Liver (tissue), 8 donors: ENCODE measurements at regions not wholly inside any gene's neighbourhood (a gene's known extent, or its start where the extent isn't known, plus 50 kb on each side); places are given as distances from the start of the nearest gene placed in this dataset.

ENCODE experiments used
- DNase-seq: peaks from one replicate; pipeline ENCODE4 v3.0.0-alpha.2; 2017; ENCODE audit warnings: low spot score
- H3K27ac ChIP-seq, 2 donors: one replicate each; pipeline ENCODE4 v1.7.0; 2013; ENCODE audit warnings: inconsistent platforms in 2 of 2, low read length in 2 of 2, control low read depth in 1 of 2, low read depth in 1 of 2, mild to moderate bottlenecking in 1 of 2
- H3K27me3 ChIP-seq, 4 donors: one replicate each; pipeline versions ENCODE4 v1.6.1 to v1.7.0; 2013; ENCODE audit warnings: low read length in 3 of 4, inconsistent platforms in 1 of 4, mild to moderate bottlenecking in 1 of 4, moderate library complexity in 1 of 4; ENCODE audit not compliant: control insufficient read depth in 4 of 4, insufficient read depth in 4 of 4
- H3K36me3 ChIP-seq, 4 donors: one replicate each; pipeline versions ENCODE4 v1.6.1 to v1.7.0; 2013; ENCODE audit warnings: low read length in 3 of 4, mild to moderate bottlenecking in 3 of 4, low read depth in 1 of 4, moderate library complexity in 1 of 4; ENCODE audit not compliant: control insufficient read depth in 4 of 4, insufficient read depth in 3 of 4
- H3K4me1 ChIP-seq, 4 donors: one replicate each; pipeline versions ENCODE4 v1.6.1 to v1.7.0; 2013; ENCODE audit warnings: low read length in 3 of 4, mild to moderate bottlenecking in 3 of 4, moderate library complexity in 1 of 4; ENCODE audit not compliant: control insufficient read depth in 4 of 4, insufficient read depth in 4 of 4
- H3K4me3 ChIP-seq, 3 donors: one replicate each; pipeline versions ENCODE4 v1.6.1 to v1.7.0; 2013; ENCODE audit warnings: low read length in 3 of 3, control low read depth in 1 of 3, low read depth in 1 of 3, mild to moderate bottlenecking in 1 of 3
- H3K9ac ChIP-seq, 2 donors: one replicate each; pipeline ENCODE4 v1.7.0; 2013; ENCODE audit warnings: low read length in 2 of 2, mild to moderate bottlenecking in 2 of 2, moderate library complexity in 2 of 2, control low read depth in 1 of 2, low read depth in 1 of 2
- H3K9me3 ChIP-seq, 4 donors: one replicate each; pipeline versions ENCODE4 v1.6.1 to v1.7.0; 2013; ENCODE audit warnings: low read length in 3 of 4; ENCODE audit not compliant: control insufficient read depth in 4 of 4
- ATF3 ChIP-seq: IDR thresholded peaks from 2 replicates; pipeline ENCODE4 v1.6.1; 2016; ENCODE audit warnings: antibody characterized with exemption
- CTCF ChIP-seq: fragments of 150-350 bp; IDR thresholded peaks from 2 replicates; pipeline ENCODE4 v1.5.1; 2017; ENCODE audit warnings: improper control_type of control experiment, low read depth, low read length; ENCODE audit not compliant: missing input control
- EGR1 ChIP-seq, 2 donors: IDR thresholded peaks; 2 replicates each; pipeline ENCODE4 v1.6.1; 2016 to 2018; ENCODE audit warnings: antibody characterized with exemption in 2 of 2, low read depth in 2 of 2
- FOXA1 ChIP-seq: IDR thresholded peaks from 2 replicates; pipeline ENCODE4 v1.6.1; 2016; ENCODE audit warnings: antibody characterized with exemption
- GABPA ChIP-seq, 2 donors: IDR thresholded peaks in 1 of 2; conservative IDR thresholded peaks in 1 of 2; 2 replicates each; pipeline ENCODE4 v1.6.1; 2016; ENCODE audit warnings: antibody characterized with exemption in 2 of 2, mild to moderate bottlenecking in 1 of 2, moderate library complexity in 1 of 2
- HNF4G ChIP-seq: IDR thresholded peaks from 2 replicates; pipeline ENCODE4 v1.6.1; 2016; ENCODE audit warnings: antibody characterized with exemption
- JUND ChIP-seq, 2 donors: IDR thresholded peaks; 2 replicates each; pipeline ENCODE4 v1.6.1; 2016; ENCODE audit warnings: antibody characterized with exemption in 2 of 2
- MAX ChIP-seq: IDR thresholded peaks from 2 replicates; pipeline ENCODE4 v1.6.1; 2016; ENCODE audit warnings: antibody characterized with exemption
- NR2F2 ChIP-seq: IDR thresholded peaks from 2 replicates; pipeline ENCODE4 v1.6.1; 2016; ENCODE audit warnings: antibody characterized with exemption
- RAD21 ChIP-seq, 2 donors: IDR thresholded peaks; 2 replicates each; pipeline ENCODE4 v1.6.1; 2016; ENCODE audit warnings: antibody characterized with exemption in 2 of 2, mild to moderate bottlenecking in 2 of 2
- RXRA ChIP-seq, 2 donors: IDR thresholded peaks; 2 replicates each; pipeline ENCODE4 v1.6.1; 2017 to 2018; ENCODE audit warnings: antibody characterized with exemption in 2 of 2, mild to moderate bottlenecking in 1 of 2
- SP1 ChIP-seq: IDR thresholded peaks from 2 replicates; pipeline ENCODE4 v1.6.1; 2018; ENCODE audit warnings: antibody characterized with exemption, mild to moderate bottlenecking
- TAF1 ChIP-seq: conservative IDR thresholded peaks from 2 replicates; pipeline ENCODE4 v1.6.1; 2016; ENCODE audit warnings: antibody characterized with exemption, mild to moderate bottlenecking
- ZBTB33 ChIP-seq: IDR thresholded peaks from 2 replicates; pipeline ENCODE4 v1.6.1; 2016; ENCODE audit warnings: antibody characterized with exemption
- WGBS: extraction: QIAGEN DNeasy Blood & Tissue Kit; methylation state at CpG from one replicate; pipeline ENCODE4 v1.1.7; 2013; 5-methylcytosine and 5-hydroxymethylcytosine counted together
- donor health status: healthy.
- donor health status: healthy.
- donor health status: healthy.
- donor health status: healthy.
- donor health status: healthy.

GRCh38 chr4:112800001-112800400 is 163.1 kb downstream of the LARP7 start:
- H3K4me3 ChIP-seq = no peak overlapping the region
- H3K9ac ChIP-seq = no peak overlapping the region
- H3K36me3 ChIP-seq = no peaks in the 10 kb centered on the region
- no peaks in the 10 kb centered on the region for H3K4me1 ChIP-seq
- no peak overlapping the region for H3K27ac ChIP-seq
- H3K9me3 ChIP-seq = no peaks in the 10 kb centered on the region
- TF ChIP-seq RAD21 (IDR thresholded peaks at IDR 0.05) (no peak), SP1 (no peak), CTCF (no peak)
- DNase-seq = no peak
- H3K27me3 ChIP-seq = no peaks in the 10 kb centered on the region
- 92% methylated on average over 5 of the region's 5 CpGs for WGBS

GRCh38 chr4:112801341-112801740 is 164.4 kb downstream of the LARP7 start:
- H3K9ac ChIP-seq = no peak overlapping the region
- no peaks in the 10 kb centered on the region for H3K27me3 ChIP-seq
- H3K9me3 ChIP-seq = no peaks in the 10 kb centered on the region
- H3K4me3 ChIP-seq = no peak overlapping the region
- no peak for DNase-seq
- H3K4me1 ChIP-seq = no peaks in the 10 kb centered on the region
- H3K27ac ChIP-seq = no peak overlapping the region
- no peak for TF ChIP-seq SP1
- no peak for TF ChIP-seq TAF1
- TF ChIP-seq NR2F2 = no peak
- TF ChIP-seq ZBTB33 = no peak
- no peak for TF ChIP-seq ATF3
- no peaks in the 10 kb centered on the region for H3K36me3 ChIP-seq

GRCh38 chr4:112802780-112803179 is 165.8 kb downstream of the LARP7 start:
- H3K4me1 ChIP-seq = no peaks in the 10 kb centered on the region
- no peak overlapping the region for H3K27ac ChIP-seq
- TF ChIP-seq CTCF (no peak), NR2F2 (no peak), EGR1 (IDR thresholded peaks at IDR 0.05; ENCODE audit: low read depth in 2 of 2) (no peak), MAX (no peak), GABPA (IDR thresholded peaks at IDR 0.05 in 1 of 2, conservative IDR thresholded peaks at IDR 0.05 in 1 of 2) (no peak), ATF3 (no peak), FOXA1 (no peak), SP1 (no peak), ZBTB33 (no peak), RAD21 (IDR thresholded peaks at IDR 0.05) (no peak), HNF4G (no peak), RXRA (IDR thresholded peaks at IDR 0.05) (no peak), JUND (IDR thresholded peaks at IDR 0.05) (no peak)
- H3K9me3 ChIP-seq = no peaks in the 10 kb centered on the region
- no peaks in the 10 kb centered on the region for H3K27me3 ChIP-seq
- DNase-seq = no peak
- H3K4me3 ChIP-seq = no peak overlapping the region
- WGBS = 77% methylated on average over 6 of the region's 6 CpGs
- no peak overlapping the region for H3K9ac ChIP-seq
- H3K36me3 ChIP-seq = no peaks in the 10 kb centered on the region
